MCF 10A (cell line): ENCODE measurements at regions not wholly inside any gene's neighbourhood (a gene's known extent, or its start where the extent isn't known, plus 50 kb on each side); places are given as distances from the start of the nearest gene placed in this dataset.
"Not testable (repeated sequence)": the region's sequence is repeated elsewhere in the genome, so short reads cannot be mapped to it uniquely, and the experiment has no call there.

Experiments used
- BruUV-seq: library from RNA; stranded (reverse); fragments of 400-500 nt; replicated peaks from 2 replicates; lab custom pipeline; 2021; lab: Mats Ljungman, UMichigan
- CTCF ChIA-PET: fragments of 300-600 bp; sonication (Branson Sonifier 250); formaldehyde crosslinking; extraction: SDS; loops from one replicate; lab custom pipeline; 2021; ENCODE audit warnings: antibody characterized with exemption, inconsistent platforms; lab: Yijun Ruan, JAX
- POLR2A ChIA-PET: fragments of 300-600, 350-650 bp; sonication (Branson Sonifier 250); formaldehyde crosslinking; extraction: SDS; loops from one replicate; lab custom pipeline; 2020; ENCODE audit warnings: antibody characterized with exemption, inconsistent platforms; lab: Yijun Ruan, JAX
- DNase-seq: peaks from one replicate; pipeline ENCODE4 v3.0.0-alpha.2; 2018; ENCODE audit not compliant: unreplicated experiment
- H3K27ac Mint-ChIP-seq: one replicate; pipeline ENCODE4 v1.8.0; 2022; ENCODE audit warnings: mild to moderate bottlenecking, low read depth, mixed read lengths; ENCODE audit not compliant: unreplicated experiment
- H3K27me3 Mint-ChIP-seq: one replicate; pipeline ENCODE4 v1.8.0; 2022; ENCODE audit warnings: mixed read lengths; ENCODE audit not compliant: insufficient read depth, unreplicated experiment
- H3K36me3 Mint-ChIP-seq: one replicate; pipeline ENCODE4 v1.8.0; 2022; ENCODE audit warnings: mild to moderate bottlenecking, moderate library complexity, mixed read lengths; ENCODE audit not compliant: insufficient read depth, unreplicated experiment
- H3K4me1 Mint-ChIP-seq: one replicate; pipeline ENCODE4 v1.8.0; 2022; ENCODE audit warnings: mixed read lengths; ENCODE audit not compliant: insufficient read depth, unreplicated experiment
- H3K4me3 Mint-ChIP-seq: one replicate; pipeline ENCODE4 v1.8.0; 2022; ENCODE audit warnings: mild to moderate bottlenecking, moderate library complexity, mixed read lengths; ENCODE audit not compliant: unreplicated experiment
- H3K9me3 Mint-ChIP-seq: one replicate; pipeline ENCODE4 v1.8.0; 2022; ENCODE audit warnings: mixed read lengths; ENCODE audit not compliant: unreplicated experiment
- CTCF ChIP-seq: fragments of 200-600 bp; IDR thresholded peaks from one replicate; pipeline ENCODE4 v1.8.0; 2022; ENCODE audit warnings: antibody characterized with exemption, mild to moderate bottlenecking; ENCODE audit not compliant: unreplicated experiment
- intact Hi-C: fragments of 100-400 bp; cut with micrococcal nuclease; formaldehyde crosslinking; loops from 2 replicates; pipeline ENCODE4 v1.14.1; 2022

- intact Hi-C loops: no loop called here
- ChIA-PET CTCF (no interaction called here), POLR2A (no interaction called here)
- Mint-ChIP-seq H3K9me3 (no peaks in the 10 kb centered on the region), H3K27ac (no peak overlapping the region), H3K4me3 (no peak overlapping the region), H3K4me1 (no peaks in the 10 kb centered on the region), H3K36me3 (peaks cover 7% of the 10 kb centered on the region), H3K27me3 (peaks cover 64% of the 10 kb centered on the region)
- no peak for DNase-seq
- no peak for TF ChIP-seq CTCF
- BruUV-seq: no TSS peak
These were observed 122.8 kb upstream of the PCBD1 start for GRCh38 chr10:71011141-71011540.

- CTCF ChIA-PET: no interaction called here
- intact Hi-C loops: no loop called here
These were observed 125.8 kb upstream of the PCBD1 start for GRCh38 chr10:71014021-71014805.

GRCh38 chr10:71015674-71016073 lies 127.3 kb upstream of the PCBD1 start:
- intact Hi-C loops: no loop called here
- Mint-ChIP-seq H3K27ac (no peak overlapping the region), H3K36me3 (peaks cover 7% of the 10 kb centered on the region), H3K9me3 (no peaks in the 10 kb centered on the region), H3K4me1 (no peaks in the 10 kb centered on the region), H3K27me3 (peaks cover 69% of the 10 kb centered on the region), H3K4me3 (no peak overlapping the region)
- ChIA-PET CTCF (interaction anchor here (0.6 kb wide), 1 partner anchor 10 kb away, joined by 4 read pairs; no protein-coding TSS in a partner anchor), POLR2A (interaction anchor here (0.6 kb wide), 1 partner anchor 189 kb away, joined by 3 read pairs; no protein-coding TSS in a partner anchor)
- DNase-seq: no peak
- BruUV-seq: no TSS peak
- TF ChIP-seq CTCF: no peak

More at GRCh38 chr10:71014021-71014805, 125.8 kb upstream of the PCBD1 start:
- POLR2A ChIA-PET: no interaction called here
- Mint-ChIP-seq H3K4me3 (no peak overlapping the region), H3K9me3 (no peaks in the 10 kb centered on the region), H3K36me3 (peaks cover 7% of the 10 kb centered on the region), H3K4me1 (no peaks in the 10 kb centered on the region), H3K27me3 (peaks cover 67% of the 10 kb centered on the region), H3K27ac (no peak overlapping the region)
- no peak for DNase-seq
- no TSS peak for BruUV-seq
- no peak for TF ChIP-seq CTCF

GRCh38 chr10:71020061-71020460 lies 131.7 kb upstream of the PCBD1 start:
- DNase-seq, H3K9me3 Mint-ChIP-seq, CTCF ChIA-PET, H3K4me1 Mint-ChIP-seq, H3K4me3 Mint-ChIP-seq, intact Hi-C loops, H3K27ac Mint-ChIP-seq, BruUV-seq, POLR2A ChIA-PET, H3K36me3 Mint-ChIP-seq: not testable (repeated sequence)
- H3K27me3 Mint-ChIP-seq: peaks cover 43% of the 10 kb centered on the region
